ENCODE measurements at regions not wholly inside any gene's neighbourhood (a gene's known extent, or its start where the extent isn't known, plus 50 kb on each side); places are given as distances from the start of the nearest gene placed in this dataset.

- TF ChIP-seq, protein P1, sequence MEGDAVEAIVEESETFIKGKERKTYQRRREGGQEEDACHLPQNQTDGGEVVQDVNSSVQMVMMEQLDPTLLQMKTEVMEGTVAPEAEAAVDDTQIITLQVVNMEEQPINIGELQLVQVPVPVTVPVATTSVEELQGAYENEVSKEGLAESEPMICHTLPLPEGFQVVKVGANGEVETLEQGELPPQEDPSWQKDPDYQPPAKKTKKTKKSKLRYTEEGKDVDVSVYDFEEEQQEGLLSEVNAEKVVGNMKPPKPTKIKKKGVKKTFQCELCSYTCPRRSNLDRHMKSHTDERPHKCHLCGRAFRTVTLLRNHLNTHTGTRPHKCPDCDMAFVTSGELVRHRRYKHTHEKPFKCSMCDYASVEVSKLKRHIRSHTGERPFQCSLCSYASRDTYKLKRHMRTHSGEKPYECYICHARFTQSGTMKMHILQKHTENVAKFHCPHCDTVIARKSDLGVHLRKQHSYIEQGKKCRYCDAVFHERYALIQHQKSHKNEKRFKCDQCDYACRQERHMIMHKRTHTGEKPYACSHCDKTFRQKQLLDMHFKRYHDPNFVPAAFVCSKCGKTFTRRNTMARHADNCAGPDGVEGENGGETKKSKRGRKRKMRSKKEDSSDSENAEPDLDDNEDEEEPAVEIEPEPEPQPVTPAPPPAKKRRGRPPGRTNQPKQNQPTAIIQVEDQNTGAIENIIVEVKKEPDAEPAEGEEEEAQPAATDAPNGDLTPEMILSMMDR (IDR thresholded peaks at IDR 0.05), result no peak
- no peak for TF ChIP-seq POLR2A (IDR thresholded peaks at IDR 0.05)
Observed at GRCh38 chr2:40507432-40507831, 55.5 kb upstream of the SLC8A1 start.
